ENCODE measurements at regions not wholly inside any gene's neighbourhood (a gene's known extent, or its start where the extent isn't known, plus 50 kb on each side); places are given as distances from the start of the nearest gene placed in this dataset.
"Not testable (repeated sequence)": the region's sequence is repeated elsewhere in the genome, so short reads cannot be mapped to it uniquely, and the experiment has no call there.

DNA sequence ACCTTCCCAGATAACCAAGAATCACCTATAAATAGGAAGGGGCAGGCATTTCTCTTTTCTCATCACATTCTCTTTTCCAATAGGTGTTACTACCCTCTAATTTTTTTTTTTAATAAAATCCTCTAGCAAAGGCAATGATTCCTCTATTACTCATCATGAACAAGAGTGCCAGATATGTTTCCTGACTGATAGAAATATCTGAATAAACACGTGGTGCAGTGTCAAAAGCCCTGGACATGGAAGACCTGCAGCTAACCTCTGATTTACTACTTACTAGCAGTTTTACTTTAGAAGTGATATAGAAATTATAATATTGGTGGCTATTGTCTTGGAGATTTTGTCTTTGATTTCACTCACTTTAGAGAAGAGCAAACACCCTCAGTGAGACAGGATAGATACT lies 194.6 kb upstream of the SAMSN1 start:
- Histone ChIP-seq H3K4me3 (ENCODE audit: low read length) (no peak overlapping the region), H3K36me3 (ENCODE audit: control insufficient read depth, low read length) (no peaks in the 10 kb centered on the region), H4K20me1 (ENCODE audit: control insufficient read depth, insufficient read depth, low read depth, low read length) (no peaks in the 10 kb centered on the region), H3K79me2 (ENCODE audit: control insufficient read depth, low read length) (no peaks in the 10 kb centered on the region), H3K27ac (ENCODE audit: low read depth, low read length) (no peak overlapping the region), H3K9me3 (ENCODE audit: control insufficient read depth, insufficient read depth, low read length) (no peaks in the 10 kb centered on the region), H3K4me1 (ENCODE audit: control insufficient read depth, low read length) (no peaks in the 10 kb centered on the region), H3K4me2 (ENCODE audit: low read length) (no peak overlapping the region), H3K27me3 (ENCODE audit: control insufficient read depth, low read length) (no peaks in the 10 kb centered on the region), H3F3A (ENCODE audit: control insufficient read depth, insufficient read depth) (no peaks in the 10 kb centered on the region), H3K9me2 (replicated peaks; ENCODE audit: control insufficient read depth, low read length) (no peaks in the 10 kb centered on the region)
- TF ChIP-seq EZH2phosphoT487 (IDR thresholded peaks at IDR 0.05; ENCODE audit: borderline replicate concordance, low read length) = no peak
- TF ChIP-seq, protein P1, sequence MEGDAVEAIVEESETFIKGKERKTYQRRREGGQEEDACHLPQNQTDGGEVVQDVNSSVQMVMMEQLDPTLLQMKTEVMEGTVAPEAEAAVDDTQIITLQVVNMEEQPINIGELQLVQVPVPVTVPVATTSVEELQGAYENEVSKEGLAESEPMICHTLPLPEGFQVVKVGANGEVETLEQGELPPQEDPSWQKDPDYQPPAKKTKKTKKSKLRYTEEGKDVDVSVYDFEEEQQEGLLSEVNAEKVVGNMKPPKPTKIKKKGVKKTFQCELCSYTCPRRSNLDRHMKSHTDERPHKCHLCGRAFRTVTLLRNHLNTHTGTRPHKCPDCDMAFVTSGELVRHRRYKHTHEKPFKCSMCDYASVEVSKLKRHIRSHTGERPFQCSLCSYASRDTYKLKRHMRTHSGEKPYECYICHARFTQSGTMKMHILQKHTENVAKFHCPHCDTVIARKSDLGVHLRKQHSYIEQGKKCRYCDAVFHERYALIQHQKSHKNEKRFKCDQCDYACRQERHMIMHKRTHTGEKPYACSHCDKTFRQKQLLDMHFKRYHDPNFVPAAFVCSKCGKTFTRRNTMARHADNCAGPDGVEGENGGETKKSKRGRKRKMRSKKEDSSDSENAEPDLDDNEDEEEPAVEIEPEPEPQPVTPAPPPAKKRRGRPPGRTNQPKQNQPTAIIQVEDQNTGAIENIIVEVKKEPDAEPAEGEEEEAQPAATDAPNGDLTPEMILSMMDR (IDR thresholded peaks at IDR 0.05; ENCODE audit: low read depth, low read length, poor library complexity, severe bottlenecking) = no peak

DNA sequence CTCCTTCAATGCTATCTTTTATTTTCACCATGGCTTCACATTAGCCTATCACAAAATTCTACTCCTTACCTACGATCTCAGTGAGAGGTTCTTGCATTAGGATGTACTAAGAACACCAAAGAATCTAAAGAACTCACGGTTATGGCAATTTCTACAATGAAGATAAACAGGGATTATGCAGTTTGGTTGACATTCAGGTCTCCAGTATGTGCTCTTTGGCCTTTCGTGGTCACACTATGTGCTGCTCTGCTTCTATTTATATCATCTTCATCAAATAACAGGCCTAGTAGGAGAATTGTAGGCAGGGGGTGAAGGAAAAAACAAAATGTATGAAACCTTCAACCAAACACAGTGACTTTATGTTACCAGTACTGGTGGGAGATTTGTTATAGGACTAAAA lies 194.0 kb upstream of the SAMSN1 start:
- H3F3A ChIP-seq (ENCODE audit: control insufficient read depth, insufficient read depth) = no peaks in the 10 kb centered on the region
- H3K9me2 ChIP-seq (replicated peaks; ENCODE audit: control insufficient read depth, low read length) = no peaks in the 10 kb centered on the region
- no peaks in the 10 kb centered on the region for H3K36me3 ChIP-seq (ENCODE audit: control insufficient read depth, low read length)
- H3K4me1 ChIP-seq (ENCODE audit: control insufficient read depth, low read length) = no peaks in the 10 kb centered on the region
- H3K27me3 ChIP-seq (ENCODE audit: control insufficient read depth, low read length) = no peaks in the 10 kb centered on the region
- H3K79me2 ChIP-seq (ENCODE audit: control insufficient read depth, low read length) = no peaks in the 10 kb centered on the region
- no peak overlapping the region for H3K4me2 ChIP-seq (ENCODE audit: low read length)
- TF ChIP-seq EZH2phosphoT487 (IDR thresholded peaks at IDR 0.05; ENCODE audit: borderline replicate concordance, low read length) = no peak
- TF ChIP-seq, protein P1 (IDR thresholded peaks at IDR 0.05; ENCODE audit: low read depth, low read length, poor library complexity, severe bottlenecking) = no peak
- no peaks in the 10 kb centered on the region for H4K20me1 ChIP-seq (ENCODE audit: control insufficient read depth, insufficient read depth, low read depth, low read length)
- no peak overlapping the region for H3K4me3 ChIP-seq (ENCODE audit: low read length)
- no peak overlapping the region for H3K27ac ChIP-seq (ENCODE audit: low read depth, low read length)
- H3K9me3 ChIP-seq (ENCODE audit: control insufficient read depth, insufficient read depth, low read length) = no peaks in the 10 kb centered on the region

DNA sequence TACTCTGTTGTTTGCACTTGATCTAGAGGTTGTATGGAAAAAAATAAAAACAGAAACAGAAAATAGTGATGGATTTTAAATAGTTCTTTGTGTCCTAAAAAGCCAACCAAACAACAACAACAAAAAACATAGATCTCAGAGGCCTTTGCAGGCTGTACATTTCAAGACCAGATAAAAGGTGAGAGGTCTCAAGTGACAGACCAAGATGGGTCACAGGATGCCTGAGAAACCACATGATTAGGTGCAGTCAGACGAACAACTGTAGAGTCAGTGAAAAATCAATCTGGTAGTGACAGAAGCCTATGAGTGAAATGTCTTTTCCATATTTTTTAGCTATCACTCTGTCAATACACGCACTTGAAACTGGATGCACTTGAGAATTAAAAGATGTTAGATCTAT lies 193.5 kb upstream of the SAMSN1 start:
- Histone ChIP-seq H3F3A (ENCODE audit: control insufficient read depth, insufficient read depth) (no peaks in the 10 kb centered on the region), H3K4me2 (ENCODE audit: low read length) (no peak overlapping the region), H3K36me3 (ENCODE audit: control insufficient read depth, low read length) (no peaks in the 10 kb centered on the region), H3K4me1 (ENCODE audit: control insufficient read depth, low read length) (no peaks in the 10 kb centered on the region), H3K4me3 (ENCODE audit: low read length) (no peak overlapping the region), H3K27me3 (ENCODE audit: control insufficient read depth, low read length) (no peaks in the 10 kb centered on the region), H3K9me3 (ENCODE audit: control insufficient read depth, insufficient read depth, low read length) (no peaks in the 10 kb centered on the region), H3K79me2 (ENCODE audit: control insufficient read depth, low read length) (no peaks in the 10 kb centered on the region), H3K9me2 (replicated peaks; ENCODE audit: control insufficient read depth, low read length) (no peaks in the 10 kb centered on the region), H3K27ac (ENCODE audit: low read depth, low read length) (no peak overlapping the region), H4K20me1 (ENCODE audit: control insufficient read depth, insufficient read depth, low read depth, low read length) (no peaks in the 10 kb centered on the region)
- TF ChIP-seq EZH2phosphoT487 (IDR thresholded peaks at IDR 0.05; ENCODE audit: borderline replicate concordance, low read length) = no peak
- TF ChIP-seq, protein P1 (IDR thresholded peaks at IDR 0.05; ENCODE audit: low read depth, low read length, poor library complexity, severe bottlenecking) = no peak

DNA sequence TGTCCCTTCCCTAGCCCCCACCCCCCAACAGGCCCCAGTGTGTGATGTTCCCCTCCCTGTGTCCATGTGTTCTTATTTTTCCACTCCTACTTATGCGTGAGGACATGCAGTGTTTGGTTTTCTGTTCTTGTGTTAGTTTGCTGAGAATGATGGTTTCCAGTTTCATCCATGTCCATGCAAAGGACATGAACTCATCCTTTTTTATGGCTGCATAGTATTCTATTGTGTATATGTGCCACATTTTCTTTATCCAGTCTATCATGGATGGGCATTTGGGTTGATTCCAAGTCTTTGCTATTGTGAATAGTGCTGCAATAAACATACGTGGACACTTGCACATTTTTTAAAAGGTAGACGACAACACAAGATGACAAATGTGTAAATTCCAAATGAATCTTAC lies 192.5 kb upstream of the SAMSN1 start:
- not testable (repeated sequence) for H3F3A ChIP-seq (ENCODE audit: control insufficient read depth, insufficient read depth)

More for the DNA sequence above, 192.5 kb upstream of the SAMSN1 start:
- not testable (repeated sequence) for H4K20me1 ChIP-seq (ENCODE audit: control insufficient read depth, insufficient read depth, low read depth, low read length); H3K27ac ChIP-seq (ENCODE audit: low read depth, low read length); H3K4me2 ChIP-seq (ENCODE audit: low read length); H3K79me2 ChIP-seq (ENCODE audit: control insufficient read depth, low read length); H3K36me3 ChIP-seq (ENCODE audit: control insufficient read depth, low read length); H3K4me1 ChIP-seq (ENCODE audit: control insufficient read depth, low read length); H3K4me3 ChIP-seq (ENCODE audit: low read length); H3K27me3 ChIP-seq (ENCODE audit: control insufficient read depth, low read length); H3K9me2 ChIP-seq (replicated peaks; ENCODE audit: control insufficient read depth, low read length); H3K9me3 ChIP-seq (ENCODE audit: control insufficient read depth, insufficient read depth, low read length)
